ENCODE measurements at regions not wholly inside any gene's neighbourhood (a gene's known extent, or its start where the extent isn't known, plus 50 kb on each side); places are given as distances from the start of the nearest gene placed in this dataset.

DNA sequence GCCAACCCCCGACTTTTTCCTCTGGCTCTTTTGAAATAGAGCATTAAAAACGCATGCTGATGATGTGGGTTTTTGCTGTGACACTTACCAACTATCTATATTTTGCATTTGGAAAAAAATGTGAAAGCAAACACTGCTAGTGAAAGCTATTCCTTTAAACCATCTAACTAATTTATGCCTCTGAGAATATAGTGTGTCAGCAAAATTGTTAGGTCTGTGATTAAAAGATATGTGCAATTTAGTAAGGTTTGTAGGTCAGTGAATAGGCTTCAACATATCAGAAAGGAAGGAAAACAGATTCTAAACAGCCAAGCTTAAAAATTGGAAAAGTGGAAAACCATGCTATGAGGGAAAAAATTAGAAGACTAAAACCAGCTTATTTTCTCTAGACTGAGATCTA is 1929.3 kb downstream of the NCAM2 start:
- TF ChIP-seq ZFX (IDR thresholded peaks at IDR 0.05; ENCODE audit: borderline replicate concordance), result no peak
- H3K27ac ChIP-seq, result no peak overlapping the region

DNA sequence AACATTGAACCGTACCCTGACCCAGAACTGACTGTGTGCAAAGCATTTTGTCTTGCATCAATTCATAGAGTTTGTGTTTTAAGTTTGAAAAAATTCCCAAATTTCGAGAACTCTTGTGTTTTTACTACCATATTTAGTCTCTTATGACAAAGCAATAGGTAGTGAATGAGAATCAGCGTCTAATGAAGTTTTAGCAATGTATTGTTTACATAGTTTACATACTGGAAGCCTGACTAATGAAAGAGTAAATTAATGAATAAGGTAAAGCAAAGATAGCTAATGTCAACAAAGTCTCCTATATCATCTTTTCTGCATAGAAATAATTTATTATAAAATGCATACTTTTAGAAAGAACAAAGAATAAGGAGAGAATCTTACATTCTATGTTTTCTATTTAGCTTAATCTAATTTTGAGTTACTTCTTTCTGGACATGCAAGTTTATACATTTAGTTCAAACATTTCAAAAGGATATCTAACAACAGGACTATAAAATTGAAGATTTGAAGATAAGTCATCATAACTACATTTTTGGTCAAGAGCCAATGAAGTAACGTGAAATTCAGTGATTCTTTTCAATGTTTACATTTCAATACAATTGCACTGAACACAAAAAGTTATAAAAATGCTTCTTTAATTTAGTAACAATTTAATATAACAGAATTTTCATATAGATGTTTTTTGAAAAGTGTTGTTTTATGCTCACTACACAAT is 1943.7 kb downstream of the NCAM2 start:
- TF ChIP-seq, protein P1, sequence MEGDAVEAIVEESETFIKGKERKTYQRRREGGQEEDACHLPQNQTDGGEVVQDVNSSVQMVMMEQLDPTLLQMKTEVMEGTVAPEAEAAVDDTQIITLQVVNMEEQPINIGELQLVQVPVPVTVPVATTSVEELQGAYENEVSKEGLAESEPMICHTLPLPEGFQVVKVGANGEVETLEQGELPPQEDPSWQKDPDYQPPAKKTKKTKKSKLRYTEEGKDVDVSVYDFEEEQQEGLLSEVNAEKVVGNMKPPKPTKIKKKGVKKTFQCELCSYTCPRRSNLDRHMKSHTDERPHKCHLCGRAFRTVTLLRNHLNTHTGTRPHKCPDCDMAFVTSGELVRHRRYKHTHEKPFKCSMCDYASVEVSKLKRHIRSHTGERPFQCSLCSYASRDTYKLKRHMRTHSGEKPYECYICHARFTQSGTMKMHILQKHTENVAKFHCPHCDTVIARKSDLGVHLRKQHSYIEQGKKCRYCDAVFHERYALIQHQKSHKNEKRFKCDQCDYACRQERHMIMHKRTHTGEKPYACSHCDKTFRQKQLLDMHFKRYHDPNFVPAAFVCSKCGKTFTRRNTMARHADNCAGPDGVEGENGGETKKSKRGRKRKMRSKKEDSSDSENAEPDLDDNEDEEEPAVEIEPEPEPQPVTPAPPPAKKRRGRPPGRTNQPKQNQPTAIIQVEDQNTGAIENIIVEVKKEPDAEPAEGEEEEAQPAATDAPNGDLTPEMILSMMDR (IDR thresholded peaks at IDR 0.05), result no peak
- no peak for TF ChIP-seq ZFX (IDR thresholded peaks at IDR 0.05; ENCODE audit: borderline replicate concordance)
- H3K27ac ChIP-seq, result no peak overlapping the region

DNA sequence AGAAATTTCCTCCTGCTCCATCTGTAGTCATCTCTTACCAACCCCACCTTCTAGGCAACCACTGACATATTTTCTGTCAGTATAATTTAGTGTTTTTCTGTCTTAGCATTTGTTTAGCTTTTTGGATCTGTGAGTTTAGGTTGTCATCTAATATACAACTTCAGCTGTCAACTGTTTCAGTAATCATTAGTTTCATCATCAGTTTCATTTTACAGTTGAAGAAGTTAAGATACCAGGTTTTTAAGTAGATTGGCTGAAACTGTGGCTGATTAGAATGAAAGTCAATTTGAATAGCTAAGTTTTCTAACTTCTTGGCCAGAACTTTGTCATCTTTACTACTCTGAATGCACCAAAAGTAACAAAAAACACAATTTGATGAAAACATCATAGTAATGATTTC is 1957.3 kb downstream of the NCAM2 start:
- H3K27ac ChIP-seq, result no peak overlapping the region
- TF ChIP-seq, protein P1 (IDR thresholded peaks at IDR 0.05), result no peak
- no peak for TF ChIP-seq ZFX (IDR thresholded peaks at IDR 0.05; ENCODE audit: borderline replicate concordance)

DNA sequence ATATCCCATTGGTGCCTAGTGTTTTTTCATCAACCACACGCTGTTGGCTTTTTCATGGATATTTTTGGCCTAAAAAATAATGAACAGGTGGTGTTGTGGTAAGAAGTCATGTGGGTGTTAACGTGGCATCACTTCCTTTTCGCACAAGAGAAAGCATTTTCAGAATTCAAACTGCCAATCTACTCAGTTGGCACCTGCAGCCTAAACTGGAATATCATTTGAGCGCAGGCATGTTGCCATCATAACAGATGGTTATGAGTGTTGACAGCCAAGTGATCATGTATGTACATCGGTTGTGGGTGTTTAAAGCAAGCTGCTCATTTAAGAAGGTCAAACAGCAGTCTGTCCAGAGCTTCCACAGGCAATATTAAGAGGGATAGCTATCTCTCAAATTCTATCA is 1963.0 kb downstream of the NCAM2 start:
- TF ChIP-seq ZFX (IDR thresholded peaks at IDR 0.05; ENCODE audit: borderline replicate concordance), result no peak
- TF ChIP-seq, protein P1 (IDR thresholded peaks at IDR 0.05), result no peak
- H3K27ac ChIP-seq, result no peak overlapping the region

DNA sequence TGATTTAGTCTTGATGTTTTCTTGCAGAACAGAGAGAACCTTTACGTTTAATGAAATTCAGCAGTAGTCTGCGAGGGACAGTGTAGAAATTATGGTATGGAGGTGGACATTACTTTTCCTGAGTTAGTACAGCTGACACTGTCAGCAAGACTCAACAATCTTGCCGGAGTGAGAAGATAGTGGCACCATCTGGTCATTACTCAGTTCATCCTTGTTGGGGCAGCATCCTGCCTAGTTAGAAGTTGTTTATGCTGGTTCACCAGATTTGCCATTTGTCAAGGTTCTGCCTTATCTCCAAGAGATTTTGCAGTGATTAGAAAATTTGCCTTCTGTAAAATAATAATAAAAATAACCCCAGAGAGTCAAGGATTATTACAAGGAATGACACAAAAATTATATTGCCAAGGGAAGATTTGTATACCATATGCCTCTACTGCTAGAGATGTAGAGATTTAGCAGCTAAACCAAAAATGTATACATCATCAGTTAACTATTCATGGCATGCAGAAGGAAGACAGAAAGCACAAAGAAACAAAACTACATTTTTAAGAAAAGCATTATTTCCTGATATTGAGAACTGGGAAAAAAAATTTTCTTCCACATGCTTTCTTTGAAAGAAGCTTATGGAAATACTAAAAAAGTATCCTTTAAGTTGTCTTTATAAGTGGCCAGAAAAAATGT is 1967.4 kb downstream of the NCAM2 start:
- TF ChIP-seq, protein P1 (IDR thresholded peaks at IDR 0.05), result no peak
- TF ChIP-seq ZFX (IDR thresholded peaks at IDR 0.05; ENCODE audit: borderline replicate concordance), result no peak
- no peak overlapping the region for H3K27ac ChIP-seq

DNA sequence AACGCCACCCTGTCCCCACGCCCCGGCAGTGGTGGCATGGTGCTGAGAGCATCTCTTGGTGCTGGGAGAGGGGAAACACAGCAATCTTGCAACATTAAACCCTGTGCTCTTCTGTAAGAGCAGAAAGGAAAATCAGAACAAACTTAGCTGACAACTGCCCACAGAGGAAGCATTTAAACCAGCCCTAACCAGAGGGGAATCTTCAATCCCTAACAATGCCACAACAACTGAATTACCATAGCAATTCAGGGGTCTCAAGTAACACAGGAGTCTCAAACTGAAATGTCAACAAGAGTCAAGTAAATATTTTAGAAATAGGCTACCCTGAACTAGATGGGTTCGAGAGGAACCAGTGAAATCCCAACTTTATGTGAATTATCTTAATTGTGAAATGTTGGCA is 1983.6 kb downstream of the NCAM2 start:
- H3K27ac ChIP-seq, result no peak overlapping the region

DNA sequence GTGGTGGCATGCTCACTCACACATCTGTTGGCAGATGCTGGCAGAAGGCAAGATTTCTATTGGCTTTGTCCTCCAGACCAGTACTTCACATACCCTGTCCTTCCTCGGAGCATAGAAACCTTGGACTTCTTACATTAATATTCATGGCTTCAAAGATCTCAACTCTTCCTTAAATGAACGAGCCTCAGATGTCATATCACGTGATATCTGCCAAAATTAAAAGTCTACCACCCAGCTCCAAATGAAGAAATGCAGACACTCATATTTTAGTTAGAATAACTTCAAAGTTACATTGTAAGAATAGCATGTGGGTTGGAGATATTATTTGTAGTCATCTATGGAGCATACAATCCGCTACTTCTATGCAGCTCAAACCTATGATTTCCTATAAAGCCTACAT is 1994.9 kb downstream of the NCAM2 start:
- TF ChIP-seq ZFX (IDR thresholded peaks at IDR 0.05; ENCODE audit: borderline replicate concordance), result no peak
- TF ChIP-seq, protein P1 (IDR thresholded peaks at IDR 0.05), result no peak
- H3K27ac ChIP-seq, result no peak overlapping the region

More for the DNA sequence above, 1983.6 kb downstream of the NCAM2 start:
- TF ChIP-seq, protein P1 (IDR thresholded peaks at IDR 0.05), result no peak
- TF ChIP-seq ZFX (IDR thresholded peaks at IDR 0.05; ENCODE audit: borderline replicate concordance), result no peak

Data from 22Rv1 (cell line).